Chondrocyte (in vitro differentiated cells): ENCODE measurements at regions not wholly inside any gene's neighbourhood (a gene's known extent, or its start where the extent isn't known, plus 50 kb on each side); places are given as distances from the start of the nearest gene placed in this dataset.

Experiments
- DNase-seq: peaks from one replicate; pipeline ENCODE4 v3.0.0; 2021; ENCODE audit warnings: mixed read lengths, low spot score
- H3K27ac Mint-ChIP-seq: one replicate; pipeline ENCODE4 v1.8.0; 2021; ENCODE audit warnings: mild to moderate bottlenecking, moderate library complexity, mixed read lengths; ENCODE audit not compliant: unreplicated experiment
- H3K27me3 Mint-ChIP-seq: 2 replicates; pipeline ENCODE4 v1.8.0; 2021; ENCODE audit warnings: low read depth, mixed read lengths
- H3K36me3 Mint-ChIP-seq: 2 replicates; pipeline ENCODE4 v1.8.0; 2021; ENCODE audit warnings: low read depth, mixed read lengths
- H3K4me1 Mint-ChIP-seq: 2 replicates; pipeline ENCODE4 v1.8.0; 2021; ENCODE audit warnings: low read depth, mild to moderate bottlenecking, mixed read lengths
- H3K4me3 Mint-ChIP-seq: one replicate; pipeline ENCODE4 v1.8.0; 2021; ENCODE audit warnings: mild to moderate bottlenecking, moderate library complexity, mixed read lengths; ENCODE audit not compliant: unreplicated experiment
- H3K9me3 Mint-ChIP-seq: 2 replicates; pipeline ENCODE4 v1.8.0; 2021; ENCODE audit warnings: low read depth, mixed read lengths
- CTCF ChIP-seq: fragments of 200-600 bp; sonication (generic); IDR thresholded peaks from 2 replicates; pipeline ENCODE4 v1.5.0; 2021; ENCODE audit warnings: antibody characterized with exemption, mild to moderate bottlenecking, moderate library complexity

DNA sequence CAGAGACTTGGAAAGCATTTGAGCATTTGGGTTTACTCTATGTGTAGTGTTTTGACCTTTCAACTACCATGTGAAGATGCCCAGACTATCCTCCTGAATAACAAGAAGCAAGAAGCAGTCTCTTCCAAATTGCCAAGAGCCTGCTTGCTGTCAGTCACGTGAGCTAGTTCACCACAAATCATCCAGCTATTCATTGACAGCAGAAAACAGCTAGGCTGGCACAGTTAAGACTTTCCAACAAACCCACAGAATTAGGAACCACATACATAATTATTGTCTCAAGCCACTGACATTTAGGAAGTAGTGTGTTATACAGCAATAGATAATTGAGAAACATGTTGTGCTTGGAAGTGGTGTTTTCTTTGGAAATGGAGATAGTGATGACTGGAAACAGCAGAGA, 1652.0 kb downstream of the NCAM2 start:
- TF ChIP-seq CTCF: no peak
- no peaks in the 10 kb centered on the region for H3K36me3 Mint-ChIP-seq
- no peak for DNase-seq
- H3K27ac Mint-ChIP-seq: no peak overlapping the region
- H3K4me3 Mint-ChIP-seq: no peak overlapping the region
- H3K9me3 Mint-ChIP-seq: peaks cover 33% of the 10 kb centered on the region
- H3K4me1 Mint-ChIP-seq: no peaks in the 10 kb centered on the region
- H3K27me3 Mint-ChIP-seq: no peaks in the 10 kb centered on the region

DNA sequence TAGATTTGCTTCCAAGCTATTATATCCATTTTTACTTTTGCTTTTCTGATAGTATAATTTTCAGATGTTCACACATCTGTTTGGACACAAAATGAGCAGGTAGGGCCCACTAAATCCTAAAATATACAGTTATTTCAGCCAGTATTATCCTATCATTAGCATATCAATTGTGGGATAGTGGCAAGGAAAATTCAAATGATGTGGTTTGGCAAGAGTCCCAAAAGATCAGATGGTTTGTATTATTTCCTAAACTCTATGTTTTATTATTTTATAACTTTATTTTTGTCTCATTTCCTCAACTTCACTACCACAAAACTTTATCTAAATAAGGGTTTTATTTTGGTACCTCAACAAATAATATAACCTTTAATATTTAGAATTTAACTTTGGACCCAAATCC, 1659.6 kb downstream of the NCAM2 start:
- H3K36me3 Mint-ChIP-seq: no peaks in the 10 kb centered on the region
- no peaks in the 10 kb centered on the region for H3K27me3 Mint-ChIP-seq
- no peak for TF ChIP-seq CTCF
- no peak overlapping the region for H3K27ac Mint-ChIP-seq
- no peak overlapping the region for H3K4me3 Mint-ChIP-seq
- H3K4me1 Mint-ChIP-seq: no peaks in the 10 kb centered on the region
- peaks cover 19% of the 10 kb centered on the region for H3K9me3 Mint-ChIP-seq
- no peak for DNase-seq

DNA sequence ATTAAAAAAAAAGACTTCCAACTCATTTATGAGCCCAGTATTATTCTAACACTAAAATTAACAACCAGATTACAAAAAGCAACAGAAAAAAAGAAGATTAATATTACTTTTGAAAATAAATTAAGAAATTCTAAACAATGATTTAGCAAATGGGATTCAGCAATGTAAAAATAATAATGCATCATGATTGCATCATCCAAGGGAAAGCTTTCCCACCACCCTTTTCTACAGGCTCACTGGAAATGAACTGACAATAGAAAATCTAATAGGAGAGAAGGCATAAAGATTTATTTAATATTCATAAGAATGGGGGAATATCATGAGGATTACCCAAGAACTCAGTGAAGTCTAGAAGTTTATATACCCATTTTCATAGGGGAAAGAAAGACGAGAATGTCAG, 1671.9 kb downstream of the NCAM2 start:
- no peak overlapping the region for H3K27ac Mint-ChIP-seq
- H3K9me3 Mint-ChIP-seq: peaks cover 36% of the 10 kb centered on the region
- no peak overlapping the region for H3K4me3 Mint-ChIP-seq
- no peaks in the 10 kb centered on the region for H3K36me3 Mint-ChIP-seq
- no peaks in the 10 kb centered on the region for H3K4me1 Mint-ChIP-seq
- DNase-seq: no peak
- TF ChIP-seq CTCF: no peak
- H3K27me3 Mint-ChIP-seq: no peaks in the 10 kb centered on the region

- no peaks in the 10 kb centered on the region for H3K36me3 Mint-ChIP-seq
- no peak overlapping the region for H3K27ac Mint-ChIP-seq
- TF ChIP-seq CTCF: no peak
- H3K4me1 Mint-ChIP-seq: no peaks in the 10 kb centered on the region
- H3K9me3 Mint-ChIP-seq: peaks cover 35% of the 10 kb centered on the region
- DNase-seq: no peak
- no peaks in the 10 kb centered on the region for H3K27me3 Mint-ChIP-seq
- no peak overlapping the region for H3K4me3 Mint-ChIP-seq
Observed at GRCh38 chr21:22679207-22679606, 1681.0 kb downstream of the NCAM2 start.

DNA sequence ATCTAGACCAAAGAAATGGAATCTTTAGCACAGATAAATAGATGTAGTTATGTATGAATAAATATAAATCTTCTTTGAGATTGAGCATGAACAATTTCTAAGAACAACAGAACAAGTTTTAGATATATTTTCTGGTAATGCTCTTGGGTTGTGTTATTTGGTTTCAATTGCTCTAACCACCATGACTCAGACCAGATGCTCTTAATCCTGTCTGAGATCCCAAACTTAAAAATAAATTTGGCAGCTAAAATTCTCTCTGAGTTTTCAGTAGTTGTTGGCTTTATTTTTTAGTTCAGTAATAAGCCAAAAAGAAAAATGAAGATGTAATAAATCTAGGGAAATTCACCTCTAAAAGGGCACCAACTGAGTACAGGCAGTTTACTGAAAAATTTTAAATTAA, 1693.4 kb downstream of the NCAM2 start:
- TF ChIP-seq CTCF: no peak
- no peak for DNase-seq
- Mint-ChIP-seq H3K4me3 (no peak overlapping the region), H3K27me3 (no peaks in the 10 kb centered on the region), H3K27ac (no peak overlapping the region), H3K36me3 (no peaks in the 10 kb centered on the region), H3K9me3 (peaks cover 62% of the 10 kb centered on the region), H3K4me1 (no peaks in the 10 kb centered on the region)
